ENCODE measurements at regions not wholly inside any gene's neighbourhood (a gene's known extent, or its start where the extent isn't known, plus 50 kb on each side); places are given as distances from the start of the nearest gene placed in this dataset.

DNA sequence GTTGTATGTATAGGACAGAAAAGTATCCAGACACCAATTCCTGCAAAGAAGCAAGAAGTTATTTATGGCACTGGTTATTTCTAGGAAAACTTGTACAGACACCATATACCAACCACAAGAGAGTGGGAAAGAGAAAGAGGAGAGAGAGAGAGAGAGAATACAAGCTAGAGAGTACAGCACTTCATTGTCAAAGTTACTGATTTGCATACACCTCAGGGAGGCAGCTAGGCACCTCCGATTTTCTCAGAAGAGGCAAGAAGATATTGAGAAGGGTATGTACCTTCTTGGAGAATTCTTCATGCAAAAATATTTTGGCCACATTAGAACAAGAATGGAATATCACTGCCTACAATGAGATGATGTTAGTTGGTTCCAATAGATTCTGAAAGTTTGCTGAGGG lies 333.9 kb upstream of the PIK3C3 start:
- no peak for DNase-seq (ENCODE audit: low spot score)

DNA sequence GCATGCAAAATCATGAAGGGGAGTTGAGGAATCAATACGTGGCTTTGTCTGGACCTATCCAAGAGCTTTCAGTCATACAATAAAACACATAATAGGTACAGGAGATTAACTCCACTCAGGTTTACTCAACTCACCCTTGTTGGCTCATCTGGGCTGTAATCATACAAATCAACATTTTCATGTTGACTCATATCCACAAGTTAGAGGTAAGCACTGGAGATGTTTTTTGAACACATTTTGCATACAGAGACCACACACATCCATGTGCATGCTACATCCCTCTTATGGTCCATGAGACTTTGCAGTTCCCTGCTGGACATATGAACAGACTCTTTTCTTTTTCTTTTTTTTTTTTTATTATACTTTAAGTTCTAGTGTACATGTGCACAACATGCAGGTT lies 336.9 kb upstream of the PIK3C3 start:
- DNase-seq (ENCODE audit: low spot score) = no peak

- no peak for DNase-seq (ENCODE audit: low spot score)
Observed at GRCh38 chr18:41617647-41618046, 337.4 kb upstream of the PIK3C3 start.

DNA sequence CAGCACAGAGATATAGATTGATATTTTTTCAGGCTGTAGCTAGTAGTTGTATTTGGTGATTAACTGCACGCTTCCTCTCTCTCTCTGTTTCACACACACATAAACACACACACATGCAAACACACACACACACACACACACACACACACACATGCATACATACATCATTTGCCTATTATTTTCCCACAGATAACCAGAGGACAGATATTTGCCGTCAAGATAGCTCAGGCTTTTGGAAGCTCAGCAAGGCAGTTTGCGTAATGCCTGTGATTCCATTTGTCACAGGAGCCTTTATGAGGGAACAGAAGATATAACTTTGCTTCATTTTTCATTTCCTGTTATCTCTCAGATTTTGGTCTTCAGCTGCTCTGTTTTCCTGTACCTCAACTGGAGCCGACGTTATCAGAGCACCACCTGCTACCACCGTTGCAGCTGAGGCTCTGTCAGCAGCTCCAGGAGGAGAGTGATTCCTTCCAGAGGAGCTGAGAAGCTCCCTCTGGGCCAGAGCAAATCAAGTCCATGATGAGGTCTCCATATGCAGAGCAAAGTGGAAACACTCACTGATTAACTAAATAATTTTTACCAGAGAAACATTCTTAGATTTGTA lies 341.9 kb upstream of the PIK3C3 start:
- DNase-seq (ENCODE audit: low spot score) = no peak

DNA sequence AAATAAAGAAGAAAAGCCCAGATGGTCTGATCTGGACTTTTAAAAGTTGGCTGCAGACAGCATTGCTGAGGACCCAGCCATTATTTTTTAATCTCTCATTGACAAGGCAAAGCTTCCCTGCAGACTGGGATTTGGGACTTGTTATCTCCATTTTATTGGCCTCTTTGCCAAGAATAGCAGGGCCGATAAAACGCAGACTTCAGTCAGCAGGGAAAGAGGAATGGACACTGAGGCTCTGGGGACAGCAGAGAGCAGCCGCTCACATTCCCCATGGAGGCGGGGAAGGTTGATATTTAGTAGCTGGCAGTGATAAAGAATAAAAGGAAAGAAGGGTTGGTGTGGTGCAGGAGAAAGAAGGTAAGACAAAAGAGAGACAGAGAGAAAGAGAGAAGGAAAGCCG lies 350.1 kb upstream of the PIK3C3 start:
- DNase-seq (ENCODE audit: low spot score) = no peak

DNA sequence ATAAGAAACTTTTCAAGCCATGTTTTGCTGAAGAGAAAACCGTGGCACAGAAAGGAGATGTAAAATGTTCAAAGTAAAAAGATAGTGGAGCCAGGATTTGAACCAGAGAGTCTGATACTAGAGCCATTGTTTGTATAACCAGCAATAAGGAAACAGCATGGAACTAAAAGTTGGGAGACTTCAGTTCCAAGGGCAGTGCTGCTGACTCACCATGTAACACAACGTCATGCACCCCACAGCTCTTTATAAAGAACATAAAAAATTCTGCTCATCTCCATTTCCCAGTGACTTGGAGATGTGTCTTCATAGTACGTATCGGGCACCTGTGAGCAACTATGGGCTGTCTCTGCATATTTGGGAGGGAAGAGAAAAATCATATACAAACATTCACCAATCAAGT lies 353.0 kb upstream of the PIK3C3 start:
- DNase-seq (ENCODE audit: low spot score) = no peak

GRCh38 chr18:41600693-41601391 lies 354.2 kb upstream of the PIK3C3 start:
- DNase-seq (ENCODE audit: low spot score) = no peak

DNA sequence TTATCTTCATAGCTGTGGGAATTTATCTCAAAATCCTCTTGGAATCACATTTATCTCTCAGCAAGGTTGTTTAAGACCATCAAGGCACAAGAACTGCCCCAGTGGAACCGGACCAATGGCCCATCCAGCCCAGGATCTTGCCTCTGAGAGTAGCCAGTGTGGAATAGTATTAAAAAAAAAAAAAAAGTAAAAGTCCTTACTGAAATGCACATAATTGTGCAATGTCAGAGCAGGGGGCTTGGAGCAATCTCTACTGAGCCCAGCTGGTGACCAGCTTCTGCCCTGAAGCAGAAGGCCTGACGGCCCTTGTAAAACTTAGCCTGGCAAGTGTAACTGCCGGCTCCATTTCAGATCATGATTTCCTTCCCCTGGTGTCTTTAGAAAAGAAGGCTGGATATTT lies 355.6 kb upstream of the PIK3C3 start:
- DNase-seq (ENCODE audit: low spot score) = no peak

- DNase-seq (ENCODE audit: low spot score) = no peak
Observed at GRCh38 chr18:41594582-41594981, 360.5 kb upstream of the PIK3C3 start.

- DNase-seq (ENCODE audit: low spot score) = no peak
Observed at GRCh38 chr18:41593171-41593675, 361.8 kb upstream of the PIK3C3 start.

GRCh38 chr18:41587976-41588375 lies 367.1 kb upstream of the PIK3C3 start:
- no peak for DNase-seq (ENCODE audit: low spot score)

DNA sequence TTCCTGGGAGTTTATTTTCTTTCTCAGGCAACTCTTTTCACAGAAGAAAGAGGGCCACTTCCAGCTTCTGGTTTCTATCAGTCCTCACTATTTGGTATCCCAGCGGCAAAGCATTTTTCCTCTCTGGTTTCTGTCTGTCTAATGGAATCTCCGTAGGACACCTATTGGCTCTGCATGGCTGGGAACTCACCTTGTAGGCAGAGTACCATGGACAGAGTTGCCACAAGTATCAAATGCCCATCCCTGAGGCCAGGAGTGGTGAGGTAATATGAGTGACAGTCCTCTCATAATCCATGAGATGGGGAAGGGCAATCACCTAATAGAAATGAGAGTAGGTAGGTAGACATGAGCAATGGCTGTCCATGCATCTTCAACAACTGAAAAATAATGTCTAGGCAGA lies 369.5 kb upstream of the PIK3C3 start:
- DNase-seq (ENCODE audit: low spot score) = no peak

DNA sequence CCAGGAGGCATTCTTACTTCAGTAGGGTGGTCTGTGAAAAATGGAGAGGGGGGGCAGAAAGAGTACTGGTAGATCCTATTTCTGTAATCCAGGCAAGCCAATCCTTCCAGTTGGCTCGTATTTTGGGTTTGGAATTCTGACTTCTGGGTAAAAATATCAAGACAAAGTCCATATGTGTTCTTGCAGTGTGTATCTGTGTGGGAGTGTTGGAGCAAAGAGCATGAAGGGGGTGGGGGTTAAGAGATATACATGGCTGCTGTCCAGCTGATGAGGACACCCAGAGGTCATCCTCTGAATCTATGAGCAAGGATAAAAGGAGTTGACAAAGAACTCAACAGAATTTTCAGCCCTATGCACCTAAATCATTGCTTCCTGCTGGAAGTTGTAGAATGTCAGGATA lies 375.8 kb upstream of the PIK3C3 start:
- no peak for DNase-seq (ENCODE audit: low spot score)

DNA sequence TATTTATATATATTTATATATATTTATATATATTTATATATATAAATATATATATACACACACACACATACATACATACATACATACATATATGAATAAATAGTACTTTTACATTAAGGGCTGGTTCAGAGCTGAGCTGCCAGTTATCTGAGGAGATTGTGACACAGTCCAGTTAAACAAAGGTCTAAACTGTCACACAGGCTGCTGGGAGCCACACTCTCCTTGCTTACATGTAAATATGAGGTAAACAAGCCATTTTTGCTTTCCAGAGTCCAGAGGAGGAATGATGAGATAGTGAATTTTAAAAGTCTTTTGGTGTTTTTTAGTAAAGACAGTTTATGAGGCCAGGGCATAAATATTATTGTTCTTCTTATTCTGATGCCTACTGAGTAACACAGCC lies 377.5 kb upstream of the PIK3C3 start:
- DNase-seq (ENCODE audit: low spot score) = no peak

GRCh38 chr18:41576643-41577042 lies 378.4 kb upstream of the PIK3C3 start:
- no peak for DNase-seq (ENCODE audit: low spot score)

DNA sequence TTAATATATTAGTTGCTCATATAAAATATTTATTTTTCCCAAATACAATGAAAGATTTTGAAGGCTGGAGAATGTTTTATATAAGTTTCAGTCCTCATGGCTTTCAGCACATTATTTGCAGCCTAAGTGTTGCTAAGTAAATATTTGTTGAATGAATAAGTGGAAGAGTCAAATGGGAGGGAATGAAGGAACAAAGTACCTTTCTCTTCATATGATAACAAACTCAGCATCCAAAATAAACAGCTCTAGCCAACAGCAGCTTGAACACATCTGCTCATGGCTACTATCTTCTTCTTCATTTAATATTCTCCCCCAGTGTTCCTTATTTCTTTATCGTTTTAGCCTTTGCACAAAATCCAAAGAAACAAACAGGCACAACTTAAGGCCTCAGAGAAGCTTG lies 385.2 kb upstream of the PIK3C3 start:
- no peak for DNase-seq (ENCODE audit: low spot score)

GRCh38 chr18:41561961-41562360 lies 393.1 kb upstream of the PIK3C3 start:
- no peak for DNase-seq (ENCODE audit: low spot score)

DNA sequence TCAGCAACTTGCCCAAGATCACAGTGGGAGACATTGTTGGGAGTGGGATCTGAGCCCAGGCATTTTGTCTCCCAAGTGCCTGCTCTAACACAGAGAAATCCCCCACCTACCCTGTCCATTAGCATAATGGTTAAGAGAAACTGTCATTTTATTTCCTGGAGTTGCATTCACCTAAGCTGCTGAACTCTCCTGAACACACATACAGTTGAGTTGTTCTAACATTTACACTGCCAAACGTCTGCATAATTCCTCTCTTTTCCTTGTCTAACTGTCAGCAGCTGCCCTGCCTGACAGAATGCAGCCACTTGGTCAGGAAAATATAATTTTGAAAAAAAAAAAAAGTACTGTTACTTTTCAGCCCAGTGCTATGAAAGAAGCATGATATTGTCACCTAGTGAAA lies 396.3 kb upstream of the PIK3C3 start:
- no peak for DNase-seq (ENCODE audit: low spot score)

DNA sequence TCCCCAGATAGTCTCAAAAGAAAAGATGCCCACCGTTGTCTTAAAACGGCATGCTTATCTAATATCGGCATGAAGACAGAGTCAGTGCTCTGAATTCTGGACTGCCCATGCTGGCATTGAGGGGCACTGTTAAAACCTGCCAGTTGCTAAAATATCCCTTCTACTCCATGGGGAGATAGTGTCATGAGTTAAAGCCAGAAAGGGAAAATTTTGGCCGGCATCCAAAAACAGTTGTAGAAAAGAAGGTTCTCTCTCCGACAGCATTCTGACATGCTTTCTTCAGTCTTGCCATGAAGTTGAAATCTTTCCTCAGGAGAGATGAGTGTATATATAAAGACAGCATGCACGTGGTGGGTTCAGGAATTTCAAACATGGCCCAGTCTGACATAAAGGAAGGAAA lies 401.3 kb upstream of the PIK3C3 start:
- DNase-seq (ENCODE audit: low spot score) = no peak

DNA sequence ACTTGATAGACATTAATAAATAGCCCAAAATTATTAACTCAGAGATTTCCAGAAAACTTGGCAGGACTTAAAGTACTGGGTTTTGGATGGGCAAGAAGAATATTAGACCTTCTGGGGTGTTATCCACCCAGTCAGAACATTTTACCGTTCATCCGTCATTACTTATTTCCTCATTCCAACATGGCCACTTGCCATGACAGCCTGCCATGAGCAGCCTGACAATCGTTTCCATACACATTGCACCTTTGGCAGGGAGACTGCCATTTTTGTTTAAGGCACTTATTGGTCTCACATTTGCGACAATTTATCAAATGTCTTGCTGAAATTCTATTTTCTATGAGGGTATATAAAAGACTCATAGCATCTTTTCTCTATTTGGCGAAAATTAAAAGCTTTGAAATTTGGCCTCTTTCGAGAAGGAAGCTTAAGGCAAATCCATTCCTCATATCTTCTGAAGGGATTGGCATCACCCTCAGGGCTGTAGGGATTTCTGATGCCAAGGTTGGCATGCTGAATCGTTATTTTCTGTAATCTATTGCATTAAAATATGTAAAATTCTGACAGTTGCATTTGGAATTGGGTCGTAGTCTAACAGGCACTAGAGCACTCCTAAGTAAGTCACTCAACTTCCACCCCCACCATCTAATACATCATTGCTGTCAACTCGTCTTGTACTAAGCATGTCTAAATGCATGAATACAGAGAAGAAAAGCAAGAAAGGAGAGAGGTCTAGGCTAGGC lies 406.3 kb upstream of the PIK3C3 start:
- DNase-seq (ENCODE audit: low spot score) = no peak

GRCh38 chr18:41545091-41545888 lies 409.7 kb upstream of the PIK3C3 start:
- DNase-seq (ENCODE audit: low spot score) = no peak

DNA sequence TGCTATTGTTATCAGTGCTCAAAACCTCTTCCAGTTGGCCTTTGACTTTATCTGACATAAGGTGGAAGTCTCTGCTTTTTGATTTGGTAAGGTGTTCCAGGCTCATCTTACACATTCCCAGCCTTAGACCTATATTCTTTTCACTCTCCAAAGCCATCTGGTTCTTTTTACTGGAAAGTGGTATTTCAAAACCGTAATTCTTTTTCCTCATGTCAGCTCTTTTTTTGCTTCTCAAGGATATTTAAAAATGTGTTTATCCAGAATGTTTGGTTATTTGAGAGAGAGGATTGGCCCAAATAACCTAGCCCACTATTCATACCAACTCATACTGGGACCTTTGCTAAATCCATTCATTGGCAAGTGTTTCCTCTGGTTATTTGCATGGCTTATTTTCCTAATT lies 411.2 kb upstream of the PIK3C3 start:
- DNase-seq (ENCODE audit: low spot score) = no peak

Measured in globus pallidus (tissue), 1 donor.